ENCODE measurements at regions not wholly inside any gene's neighbourhood (a gene's known extent, or its start where the extent isn't known, plus 50 kb on each side); places are given as distances from the start of the nearest gene placed in this dataset.

GRCh38 chr22:47710135-47710534 is 947.7 kb downstream of the TBC1D22A start:
- H3K36me3 ChIP-seq (ENCODE audit: low read length) = no peaks in the 10 kb centered on the region

GRCh38 chr22:47705350-47705749 is 942.9 kb downstream of the TBC1D22A start:
- Histone ChIP-seq H3K36me3 (ENCODE audit: low read length) (no peaks in the 10 kb centered on the region), H3F3A (ENCODE audit: insufficient read depth) (no peaks in the 10 kb centered on the region), H3K4me2 (ENCODE audit: low read depth, low read length, poor library complexity, severe bottlenecking) (no peak overlapping the region), H3K27ac (ENCODE audit: low read depth, low read length) (no peak overlapping the region), H3K9me3 (ENCODE audit: insufficient read depth, low read length) (no peaks in the 10 kb centered on the region), H3K27me3 (ENCODE audit: low read length) (no peaks in the 10 kb centered on the region), H2AFZ (ENCODE audit: low read depth, low read length, severe bottlenecking) (no peak overlapping the region), H3K4me3 (ENCODE audit: insufficient read depth, low read length, poor library complexity, severe bottlenecking) (no peak overlapping the region), H3K9ac (ENCODE audit: low read length) (no peak overlapping the region), H3K9me2 (replicated peaks; ENCODE audit: insufficient read depth, low read length) (no peaks in the 10 kb centered on the region), H4K20me1 (ENCODE audit: low read depth, low read length) (no peaks in the 10 kb centered on the region), H3K79me2 (ENCODE audit: insufficient read depth, low read length) (no peaks in the 10 kb centered on the region)
- TF ChIP-seq EZH2phosphoT487 (conservative IDR thresholded peaks at IDR 0.05; ENCODE audit: low read length) (no peak), CTCF (IDR thresholded peaks at IDR 0.05; ENCODE audit: insufficient read depth, low read length, poor library complexity, severe bottlenecking) (no peak)

More at GRCh38 chr22:47710135-47710534, 947.7 kb downstream of the TBC1D22A start:
- Histone ChIP-seq H3K9me2 (replicated peaks; ENCODE audit: insufficient read depth, low read length) (no peaks in the 10 kb centered on the region), H3K4me3 (ENCODE audit: insufficient read depth, low read length, poor library complexity, severe bottlenecking) (no peak overlapping the region), H3K27me3 (ENCODE audit: low read length) (no peaks in the 10 kb centered on the region), H2AFZ (ENCODE audit: low read depth, low read length, severe bottlenecking) (no peak overlapping the region), H3F3A (ENCODE audit: insufficient read depth) (no peaks in the 10 kb centered on the region), H3K79me2 (ENCODE audit: insufficient read depth, low read length) (no peaks in the 10 kb centered on the region), H3K4me2 (ENCODE audit: low read depth, low read length, poor library complexity, severe bottlenecking) (no peak overlapping the region), H4K20me1 (ENCODE audit: low read depth, low read length) (no peaks in the 10 kb centered on the region), H3K9me3 (ENCODE audit: insufficient read depth, low read length) (no peaks in the 10 kb centered on the region), H3K27ac (ENCODE audit: low read depth, low read length) (no peak overlapping the region), H3K9ac (ENCODE audit: low read length) (no peak overlapping the region)
- no peak for TF ChIP-seq CTCF (IDR thresholded peaks at IDR 0.05; ENCODE audit: insufficient read depth, low read length, poor library complexity, severe bottlenecking)
- no peak for TF ChIP-seq EZH2phosphoT487 (conservative IDR thresholded peaks at IDR 0.05; ENCODE audit: low read length)

- no peaks in the 10 kb centered on the region for H3K9me3 ChIP-seq (ENCODE audit: insufficient read depth, low read length)
- no peak overlapping the region for H3K4me2 ChIP-seq (ENCODE audit: low read depth, low read length, poor library complexity, severe bottlenecking)
- no peak overlapping the region for H3K4me3 ChIP-seq (ENCODE audit: insufficient read depth, low read length, poor library complexity, severe bottlenecking)
- H3K9me2 ChIP-seq (replicated peaks; ENCODE audit: insufficient read depth, low read length) = no peaks in the 10 kb centered on the region
- no peak overlapping the region for H3K27ac ChIP-seq (ENCODE audit: low read depth, low read length)
- no peak for TF ChIP-seq EZH2phosphoT487 (conservative IDR thresholded peaks at IDR 0.05; ENCODE audit: low read length)
- no peak for TF ChIP-seq CTCF (IDR thresholded peaks at IDR 0.05; ENCODE audit: insufficient read depth, low read length, poor library complexity, severe bottlenecking)
- no peaks in the 10 kb centered on the region for H3K27me3 ChIP-seq (ENCODE audit: low read length)
- no peaks in the 10 kb centered on the region for H3F3A ChIP-seq (ENCODE audit: insufficient read depth)
- no peak overlapping the region for H2AFZ ChIP-seq (ENCODE audit: low read depth, low read length, severe bottlenecking)
- no peaks in the 10 kb centered on the region for H3K79me2 ChIP-seq (ENCODE audit: insufficient read depth, low read length)
- H3K9ac ChIP-seq (ENCODE audit: low read length) = no peak overlapping the region
- no peaks in the 10 kb centered on the region for H3K36me3 ChIP-seq (ENCODE audit: low read length)
- no peaks in the 10 kb centered on the region for H4K20me1 ChIP-seq (ENCODE audit: low read depth, low read length)
Observed at GRCh38 chr22:47698906-47699305, 936.5 kb downstream of the TBC1D22A start.
